ENCODE measurements at regions not wholly inside any gene's neighbourhood (a gene's known extent, or its start where the extent isn't known, plus 50 kb on each side); places are given as distances from the start of the nearest gene placed in this dataset.

DNA sequence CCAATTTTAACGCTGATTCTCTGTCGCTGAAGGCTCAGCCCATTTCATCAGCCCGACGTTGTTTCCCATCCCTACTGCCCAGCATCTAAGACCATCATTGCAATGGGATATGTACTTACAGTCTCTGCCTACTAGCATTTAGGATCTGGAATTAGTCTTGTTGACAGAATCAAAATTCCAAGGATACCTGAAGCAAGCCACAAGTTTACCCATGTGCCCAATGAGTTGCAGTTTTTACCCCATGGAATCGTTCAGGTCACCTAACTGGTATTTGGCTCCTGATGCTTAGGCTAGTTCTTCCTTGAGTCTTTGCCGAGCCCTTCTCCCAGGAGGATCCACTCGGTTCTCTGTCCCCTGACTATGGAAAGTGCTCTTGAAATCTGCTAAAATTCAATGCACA is 276.8 kb downstream of the DNAJB9 start:
- no peak for TF ChIP-seq ZNF8 (CRISPR knock-in tag; IDR thresholded peaks at IDR 0.05)
- TF ChIP-seq ESRRG (CRISPR knock-in tag; IDR thresholded peaks at IDR 0.05) = no peak
- no peak for TF ChIP-seq RARB (CRISPR knock-in tag; IDR thresholded peaks at IDR 0.05)
- TF ChIP-seq, protein P1, sequence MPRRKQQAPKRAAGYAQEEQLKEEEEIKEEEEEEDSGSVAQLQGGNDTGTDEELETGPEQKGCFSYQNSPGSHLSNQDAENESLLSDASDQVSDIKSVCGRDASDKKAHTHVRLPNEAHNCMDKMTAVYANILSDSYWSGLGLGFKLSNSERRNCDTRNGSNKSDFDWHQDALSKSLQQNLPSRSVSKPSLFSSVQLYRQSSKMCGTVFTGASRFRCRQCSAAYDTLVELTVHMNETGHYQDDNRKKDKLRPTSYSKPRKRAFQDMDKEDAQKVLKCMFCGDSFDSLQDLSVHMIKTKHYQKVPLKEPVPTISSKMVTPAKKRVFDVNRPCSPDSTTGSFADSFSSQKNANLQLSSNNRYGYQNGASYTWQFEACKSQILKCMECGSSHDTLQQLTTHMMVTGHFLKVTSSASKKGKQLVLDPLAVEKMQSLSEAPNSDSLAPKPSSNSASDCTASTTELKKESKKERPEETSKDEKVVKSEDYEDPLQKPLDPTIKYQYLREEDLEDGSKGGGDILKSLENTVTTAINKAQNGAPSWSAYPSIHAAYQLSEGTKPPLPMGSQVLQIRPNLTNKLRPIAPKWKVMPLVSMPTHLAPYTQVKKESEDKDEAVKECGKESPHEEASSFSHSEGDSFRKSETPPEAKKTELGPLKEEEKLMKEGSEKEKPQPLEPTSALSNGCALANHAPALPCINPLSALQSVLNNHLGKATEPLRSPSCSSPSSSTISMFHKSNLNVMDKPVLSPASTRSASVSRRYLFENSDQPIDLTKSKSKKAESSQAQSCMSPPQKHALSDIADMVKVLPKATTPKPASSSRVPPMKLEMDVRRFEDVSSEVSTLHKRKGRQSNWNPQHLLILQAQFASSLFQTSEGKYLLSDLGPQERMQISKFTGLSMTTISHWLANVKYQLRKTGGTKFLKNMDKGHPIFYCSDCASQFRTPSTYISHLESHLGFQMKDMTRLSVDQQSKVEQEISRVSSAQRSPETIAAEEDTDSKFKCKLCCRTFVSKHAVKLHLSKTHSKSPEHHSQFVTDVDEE (CRISPR knock-in tag; IDR thresholded peaks at IDR 0.05) = no peak
- TF ChIP-seq SNAI2 (CRISPR knock-in tag; IDR thresholded peaks at IDR 0.05) = no peak
- TF ChIP-seq GLIS3 (CRISPR knock-in tag; IDR thresholded peaks at IDR 0.05) = no peak
- TF ChIP-seq OSR1 (CRISPR knock-in tag; IDR thresholded peaks at IDR 0.05) = no peak
- no peak for TF ChIP-seq CSDC2 (CRISPR knock-in tag; IDR thresholded peaks at IDR 0.05)
- no peak for ATAC-seq

DNA sequence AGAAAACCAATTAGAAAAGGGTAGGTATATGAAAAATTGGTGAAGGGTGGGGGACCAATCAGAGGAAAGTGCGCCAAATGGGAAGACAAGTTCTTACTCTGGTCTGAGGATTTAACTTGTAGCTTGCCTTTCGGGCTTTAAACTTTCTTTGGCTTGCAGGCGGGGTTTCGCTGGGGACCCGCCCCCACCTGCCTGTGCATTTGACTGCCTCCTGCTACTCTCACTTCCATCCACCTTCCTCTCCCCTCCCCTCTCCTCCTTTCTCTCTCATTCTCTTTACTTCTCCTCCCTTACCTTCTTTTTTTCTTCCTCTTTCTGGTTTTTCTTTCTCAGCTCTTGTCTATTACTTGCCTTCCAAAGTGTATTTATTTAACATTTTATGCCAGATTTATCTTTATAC is 278.8 kb downstream of the DNAJB9 start:
- no peak for TF ChIP-seq TOX (CRISPR knock-in tag; IDR thresholded peaks at IDR 0.05; ENCODE audit: borderline replicate concordance)
- TF ChIP-seq, protein P2, sequence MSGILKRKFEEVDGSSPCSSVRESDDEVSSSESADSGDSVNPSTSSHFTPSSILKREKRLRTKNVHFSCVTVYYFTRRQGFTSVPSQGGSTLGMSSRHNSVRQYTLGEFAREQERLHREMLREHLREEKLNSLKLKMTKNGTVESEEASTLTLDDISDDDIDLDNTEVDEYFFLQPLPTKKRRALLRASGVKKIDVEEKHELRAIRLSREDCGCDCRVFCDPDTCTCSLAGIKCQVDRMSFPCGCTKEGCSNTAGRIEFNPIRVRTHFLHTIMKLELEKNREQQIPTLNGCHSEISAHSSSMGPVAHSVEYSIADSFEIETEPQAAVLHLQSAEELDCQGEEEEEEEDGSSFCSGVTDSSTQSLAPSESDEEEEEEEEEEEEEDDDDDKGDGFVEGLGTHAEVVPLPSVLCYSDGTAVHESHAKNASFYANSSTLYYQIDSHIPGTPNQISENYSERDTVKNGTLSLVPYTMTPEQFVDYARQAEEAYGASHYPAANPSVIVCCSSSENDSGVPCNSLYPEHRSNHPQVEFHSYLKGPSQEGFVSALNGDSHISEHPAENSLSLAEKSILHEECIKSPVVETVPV (CRISPR knock-in tag; IDR thresholded peaks at IDR 0.05) = no peak
- no peak for TF ChIP-seq ZNF8 (CRISPR knock-in tag; IDR thresholded peaks at IDR 0.05)
- TF ChIP-seq PPARA (CRISPR knock-in tag; IDR thresholded peaks at IDR 0.05; ENCODE audit: borderline replicate concordance) = no peak
- TF ChIP-seq TCF4 (CRISPR knock-in tag; IDR thresholded peaks at IDR 0.05; ENCODE audit: borderline replicate concordance) = no peak
- no peak for TF ChIP-seq CSDC2 (CRISPR knock-in tag; IDR thresholded peaks at IDR 0.05)
- no peak for TF ChIP-seq ARNTL (CRISPR knock-in tag; IDR thresholded peaks at IDR 0.05; ENCODE audit: borderline replicate concordance, low read depth)
- no peak for TF ChIP-seq ZNF70 (CRISPR knock-in tag; IDR thresholded peaks at IDR 0.05)
- TF ChIP-seq, protein P3, sequence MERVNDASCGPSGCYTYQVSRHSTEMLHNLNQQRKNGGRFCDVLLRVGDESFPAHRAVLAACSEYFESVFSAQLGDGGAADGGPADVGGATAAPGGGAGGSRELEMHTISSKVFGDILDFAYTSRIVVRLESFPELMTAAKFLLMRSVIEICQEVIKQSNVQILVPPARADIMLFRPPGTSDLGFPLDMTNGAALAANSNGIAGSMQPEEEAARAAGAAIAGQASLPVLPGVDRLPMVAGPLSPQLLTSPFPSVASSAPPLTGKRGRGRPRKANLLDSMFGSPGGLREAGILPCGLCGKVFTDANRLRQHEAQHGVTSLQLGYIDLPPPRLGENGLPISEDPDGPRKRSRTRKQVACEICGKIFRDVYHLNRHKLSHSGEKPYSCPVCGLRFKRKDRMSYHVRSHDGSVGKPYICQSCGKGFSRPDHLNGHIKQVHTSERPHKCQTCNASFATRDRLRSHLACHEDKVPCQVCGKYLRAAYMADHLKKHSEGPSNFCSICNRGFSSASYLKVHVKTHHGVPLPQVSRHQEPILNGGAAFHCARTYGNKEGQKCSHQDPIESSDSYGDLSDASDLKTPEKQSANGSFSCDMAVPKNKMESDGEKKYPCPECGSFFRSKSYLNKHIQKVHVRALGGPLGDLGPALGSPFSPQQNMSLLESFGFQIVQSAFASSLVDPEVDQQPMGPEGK (CRISPR knock-in tag; IDR thresholded peaks at IDR 0.05; ENCODE audit: borderline replicate concordance) = no peak
- TF ChIP-seq OSR1 (CRISPR knock-in tag; IDR thresholded peaks at IDR 0.05) = no peak
- TF ChIP-seq, protein P4, sequence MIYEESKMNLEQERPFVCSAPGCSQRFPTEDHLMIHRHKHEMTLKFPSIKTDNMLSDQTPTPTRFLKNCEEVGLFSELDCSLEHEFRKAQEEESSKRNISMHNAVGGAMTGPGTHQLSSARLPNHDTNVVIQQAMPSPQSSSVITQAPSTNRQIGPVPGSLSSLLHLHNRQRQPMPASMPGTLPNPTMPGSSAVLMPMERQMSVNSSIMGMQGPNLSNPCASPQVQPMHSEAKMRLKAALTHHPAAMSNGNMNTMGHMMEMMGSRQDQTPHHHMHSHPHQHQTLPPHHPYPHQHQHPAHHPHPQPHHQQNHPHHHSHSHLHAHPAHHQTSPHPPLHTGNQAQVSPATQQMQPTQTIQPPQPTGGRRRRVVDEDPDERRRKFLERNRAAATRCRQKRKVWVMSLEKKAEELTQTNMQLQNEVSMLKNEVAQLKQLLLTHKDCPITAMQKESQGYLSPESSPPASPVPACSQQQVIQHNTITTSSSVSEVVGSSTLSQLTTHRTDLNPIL (CRISPR knock-in tag; IDR thresholded peaks at IDR 0.05; ENCODE audit: low read depth) = no peak
- no peak for TF ChIP-seq ESRRG (CRISPR knock-in tag; IDR thresholded peaks at IDR 0.05)
- no peak for TF ChIP-seq ISL1 (CRISPR knock-in tag; IDR thresholded peaks at IDR 0.05)
- TF ChIP-seq, protein P5, sequence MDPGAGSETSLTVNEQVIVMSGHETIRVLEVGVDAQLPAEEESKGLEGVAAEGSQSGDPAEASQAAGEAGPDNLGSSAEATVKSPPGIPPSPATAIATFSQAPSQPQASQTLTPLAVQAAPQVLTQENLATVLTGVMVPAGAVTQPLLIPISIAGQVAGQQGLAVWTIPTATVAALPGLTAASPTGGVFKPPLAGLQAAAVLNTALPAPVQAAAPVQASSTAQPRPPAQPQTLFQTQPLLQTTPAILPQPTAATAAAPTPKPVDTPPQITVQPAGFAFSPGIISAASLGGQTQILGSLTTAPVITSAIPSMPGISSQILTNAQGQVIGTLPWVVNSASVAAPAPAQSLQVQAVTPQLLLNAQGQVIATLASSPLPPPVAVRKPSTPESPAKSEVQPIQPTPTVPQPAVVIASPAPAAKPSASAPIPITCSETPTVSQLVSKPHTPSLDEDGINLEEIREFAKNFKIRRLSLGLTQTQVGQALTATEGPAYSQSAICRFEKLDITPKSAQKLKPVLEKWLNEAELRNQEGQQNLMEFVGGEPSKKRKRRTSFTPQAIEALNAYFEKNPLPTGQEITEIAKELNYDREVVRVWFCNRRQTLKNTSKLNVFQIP (CRISPR knock-in tag; IDR thresholded peaks at IDR 0.05; ENCODE audit: borderline replicate concordance, low read depth) = no peak
- no peak for TF ChIP-seq RARB (CRISPR knock-in tag; IDR thresholded peaks at IDR 0.05)
- no peak for ATAC-seq

DNA sequence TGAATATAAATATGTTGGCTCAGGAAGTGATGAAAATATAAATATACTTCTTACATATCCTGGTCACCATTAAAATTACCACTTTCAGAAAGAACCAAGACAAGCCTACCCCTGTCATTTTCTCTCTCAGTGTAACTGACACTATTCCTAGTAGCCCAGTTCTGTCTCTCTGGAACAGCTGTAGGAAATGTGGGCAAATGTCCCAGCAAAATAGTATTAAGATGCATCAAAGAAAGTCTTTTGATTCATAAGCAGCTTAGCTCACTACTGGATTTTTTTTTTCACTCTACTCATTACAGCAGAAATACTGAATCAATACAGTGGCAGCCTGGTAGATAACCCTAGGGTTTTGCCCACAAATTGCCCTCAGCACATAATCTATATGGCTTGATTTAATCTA is 290.9 kb downstream of the DNAJB9 start:
- TF ChIP-seq CSDC2 (CRISPR knock-in tag; IDR thresholded peaks at IDR 0.05) = no peak
- TF ChIP-seq, protein P1 (CRISPR knock-in tag; IDR thresholded peaks at IDR 0.05) = no peak
- TF ChIP-seq ZNF565 (CRISPR knock-in tag; conservative IDR thresholded peaks at IDR 0.05; ENCODE audit: low read depth) = no peak
- TF ChIP-seq SNAI2 (CRISPR knock-in tag; IDR thresholded peaks at IDR 0.05) = no peak
- TF ChIP-seq ZNF8 (CRISPR knock-in tag; IDR thresholded peaks at IDR 0.05) = no peak
- TF ChIP-seq BACH2 (CRISPR knock-in tag; IDR thresholded peaks at IDR 0.05; ENCODE audit: borderline replicate concordance) = no peak
- TF ChIP-seq ARNTL (CRISPR knock-in tag; IDR thresholded peaks at IDR 0.05; ENCODE audit: borderline replicate concordance, low read depth) = no peak
- TF ChIP-seq ESRRG (CRISPR knock-in tag; IDR thresholded peaks at IDR 0.05) = no peak
- TF ChIP-seq PPARA (CRISPR knock-in tag; IDR thresholded peaks at IDR 0.05; ENCODE audit: borderline replicate concordance) = no peak
- no peak for TF ChIP-seq GLIS3 (CRISPR knock-in tag; IDR thresholded peaks at IDR 0.05)
- TF ChIP-seq, protein P5 (CRISPR knock-in tag; IDR thresholded peaks at IDR 0.05; ENCODE audit: borderline replicate concordance, low read depth) = no peak
- TF ChIP-seq, protein P4 (CRISPR knock-in tag; IDR thresholded peaks at IDR 0.05; ENCODE audit: low read depth) = no peak
- TF ChIP-seq TCF4 (CRISPR knock-in tag; IDR thresholded peaks at IDR 0.05; ENCODE audit: borderline replicate concordance) = no peak
- no peak for TF ChIP-seq ZC3H10 (CRISPR knock-in tag; IDR thresholded peaks at IDR 0.05)
- no peak for TF ChIP-seq TOX (CRISPR knock-in tag; IDR thresholded peaks at IDR 0.05; ENCODE audit: borderline replicate concordance)
- no peak for TF ChIP-seq RARB (CRISPR knock-in tag; IDR thresholded peaks at IDR 0.05)
- no peak for ATAC-seq

All from SK-N-SH treated with all-trans-retinoic acid at 6 μM for 48 hours (cell line).